SK-MEL-5 (cell line): ENCODE measurements at regions not wholly inside any gene's neighbourhood (a gene's known extent, or its start where the extent isn't known, plus 50 kb on each side); places are given as distances from the start of the nearest gene placed in this dataset.
"Not testable (repeated sequence)": the region's sequence is repeated elsewhere in the genome, so short reads cannot be mapped to it uniquely, and the experiment has no call there.

Source experiments
- DNase-seq: peaks from one replicate; pipeline ENCODE4 v3.0.0-alpha.2; 2016; ENCODE audit warnings: low read depth, low spot score
- in situ Hi-C: cut with HindIII; loops from 2 replicates; pipeline ENCODE4 v1.10.0; 2016; ENCODE audit warnings: low sequenced_read_pairs, high pct_unique_total_duplicates, low pct_unique_long_range_greater_than_20kb

DNA sequence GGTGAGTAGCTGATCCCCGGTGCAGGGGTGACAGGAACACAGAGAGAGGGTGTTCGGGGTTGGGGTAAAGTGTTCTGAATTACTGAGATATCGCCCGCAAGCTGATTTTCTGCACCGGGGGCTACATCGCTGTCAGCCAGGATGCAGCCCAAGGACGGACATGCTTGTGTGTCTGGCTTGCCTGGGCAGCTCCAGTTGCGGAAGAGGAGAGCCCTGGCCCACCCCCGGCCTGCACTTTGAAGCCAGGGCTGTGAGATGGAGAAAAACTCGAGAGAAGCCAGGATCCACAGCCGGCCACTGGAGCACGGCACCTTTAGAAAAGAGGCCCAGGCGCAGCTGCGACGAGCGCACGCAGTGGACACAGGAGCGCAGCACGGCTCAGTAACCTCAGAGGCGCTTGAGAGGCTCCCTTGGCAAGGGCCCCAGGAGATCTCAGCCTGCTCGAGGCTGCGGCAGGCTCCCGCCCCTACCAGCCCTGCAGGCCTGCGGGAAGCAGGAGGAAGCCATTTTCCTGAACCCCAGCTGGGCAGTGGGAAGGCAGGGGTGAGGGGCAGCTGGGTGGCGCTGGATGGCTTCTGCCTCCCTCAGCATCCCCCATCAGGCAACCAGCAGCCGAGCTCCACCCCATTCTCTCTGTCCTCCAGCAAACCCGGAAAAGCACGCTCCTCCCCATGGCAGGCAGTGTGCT lies 59.2 kb downstream of the C9orf50 start:
- in situ Hi-C loops, result no loop called here

DNA sequence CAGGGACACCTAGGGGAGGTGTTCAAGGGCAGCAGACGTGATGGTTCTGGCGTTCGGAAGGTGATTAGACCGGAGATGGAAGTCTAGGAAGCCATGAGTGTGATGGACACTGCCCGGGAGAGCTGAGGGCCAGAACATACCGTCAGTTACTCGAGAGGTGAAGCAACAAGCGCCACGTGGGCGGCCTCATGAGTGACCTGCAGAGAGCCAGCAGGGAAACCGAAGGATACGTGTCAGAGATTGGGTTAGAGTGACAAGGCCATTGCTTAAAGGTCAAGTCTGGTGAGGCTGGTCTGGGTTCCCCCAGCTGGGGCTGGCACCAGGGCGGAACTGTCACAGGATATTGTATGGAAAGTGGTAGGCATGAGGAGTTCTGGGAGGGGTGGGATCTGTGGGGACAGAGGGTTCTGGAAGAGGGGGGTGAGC lies 60.0 kb downstream of the C9orf50 start:
- in situ Hi-C loops, result no loop called here
- no peak for DNase-seq

More for the DNA sequence above, 59.2 kb downstream of the C9orf50 start:
- DNase-seq, result no peak

DNA sequence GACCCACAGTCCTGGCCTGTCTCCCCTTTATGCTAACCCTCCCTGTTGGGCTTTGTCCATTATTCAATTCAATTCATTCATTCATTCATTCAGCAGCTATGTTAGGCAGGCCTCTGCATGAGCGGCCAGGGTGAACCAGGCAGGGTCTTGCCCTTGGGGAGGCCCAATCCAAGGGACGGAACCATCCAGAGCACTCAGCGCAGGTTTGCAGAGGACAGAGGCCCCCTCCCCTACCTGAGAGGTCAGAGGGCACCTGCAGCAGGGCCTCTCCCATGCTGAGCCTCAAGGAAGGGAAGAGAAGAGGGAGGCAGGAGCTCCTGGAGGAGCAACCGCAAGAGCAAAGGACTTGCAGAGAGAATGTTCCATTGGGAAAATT lies 61.4 kb downstream of the C9orf50 start:
- no peak for DNase-seq
- in situ Hi-C loops, result no loop called here

DNA sequence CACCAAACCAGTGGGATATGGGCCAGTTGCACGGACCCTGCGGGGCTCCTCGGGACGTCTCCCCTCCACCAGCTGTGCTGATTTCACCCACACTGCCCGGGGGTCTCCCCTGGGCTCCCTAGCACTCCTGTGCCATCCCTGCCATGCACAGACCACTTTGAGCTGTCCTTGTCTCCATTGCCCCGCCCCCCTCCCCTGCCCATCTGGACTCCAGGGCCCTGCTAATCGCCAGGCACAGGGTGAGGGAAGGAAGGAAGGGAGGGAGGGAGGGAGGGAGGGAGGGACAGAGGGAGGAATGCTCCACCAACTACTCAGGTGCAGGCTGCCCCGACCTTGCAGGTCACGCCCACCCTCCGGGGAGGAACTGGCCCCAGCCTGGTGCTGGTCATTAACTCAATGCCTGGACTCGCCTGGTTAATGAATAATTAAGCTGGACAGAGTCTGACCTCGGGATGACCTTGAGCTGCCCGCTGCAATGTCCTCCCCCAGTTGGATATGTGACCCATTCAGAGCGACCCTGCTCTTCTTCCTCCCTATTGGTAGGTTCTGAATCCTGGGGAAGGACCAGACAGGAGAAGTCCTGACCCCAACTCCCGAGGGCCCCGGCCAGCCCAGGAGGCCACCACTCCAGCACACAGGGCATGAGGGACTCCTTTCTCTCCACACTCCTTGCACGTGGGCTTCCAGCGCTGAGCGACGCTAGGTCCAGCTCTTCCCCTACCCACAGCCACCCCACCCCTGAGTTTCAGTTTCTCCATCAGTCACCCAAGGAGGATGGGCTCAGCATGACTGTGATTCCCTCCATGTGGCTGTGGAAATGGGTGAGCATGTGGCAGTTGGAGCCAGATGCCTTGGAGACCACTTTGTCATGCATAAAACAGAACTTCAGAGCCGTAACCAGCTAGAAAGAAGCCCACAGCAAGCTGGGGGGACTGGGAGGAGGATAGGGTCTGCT lies 62.1 kb downstream of the C9orf50 start:
- in situ Hi-C loops, result no loop called here

DNA sequence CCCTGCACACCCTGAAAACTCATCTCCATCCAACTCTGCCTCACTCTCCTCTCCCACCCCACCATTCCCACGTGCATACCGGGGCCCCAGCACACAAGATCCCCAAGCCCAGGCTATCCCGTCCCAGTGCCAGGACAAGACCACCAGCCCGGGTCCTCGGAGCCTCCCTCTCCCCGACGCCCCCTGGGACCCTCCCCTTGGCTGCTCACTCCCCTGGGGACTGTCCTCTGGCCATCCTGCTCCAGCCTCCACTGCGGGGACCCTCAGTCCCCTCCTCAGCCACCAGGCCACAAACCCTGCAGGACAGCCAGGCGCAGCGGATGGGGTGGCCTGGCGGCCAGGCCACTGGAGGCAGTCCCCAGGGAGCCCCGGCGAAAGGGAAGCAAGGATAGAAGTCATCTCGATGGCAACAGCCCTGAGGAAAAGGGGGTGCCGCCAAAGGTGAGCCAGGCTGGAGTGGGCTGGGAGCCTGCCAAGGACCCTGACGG lies 62.8 kb downstream of the C9orf50 start:
- in situ Hi-C loops, result no loop called here
- DNase-seq, result no peak

More for the DNA sequence above, 62.1 kb downstream of the C9orf50 start:
- DNase-seq, result no peak

DNA sequence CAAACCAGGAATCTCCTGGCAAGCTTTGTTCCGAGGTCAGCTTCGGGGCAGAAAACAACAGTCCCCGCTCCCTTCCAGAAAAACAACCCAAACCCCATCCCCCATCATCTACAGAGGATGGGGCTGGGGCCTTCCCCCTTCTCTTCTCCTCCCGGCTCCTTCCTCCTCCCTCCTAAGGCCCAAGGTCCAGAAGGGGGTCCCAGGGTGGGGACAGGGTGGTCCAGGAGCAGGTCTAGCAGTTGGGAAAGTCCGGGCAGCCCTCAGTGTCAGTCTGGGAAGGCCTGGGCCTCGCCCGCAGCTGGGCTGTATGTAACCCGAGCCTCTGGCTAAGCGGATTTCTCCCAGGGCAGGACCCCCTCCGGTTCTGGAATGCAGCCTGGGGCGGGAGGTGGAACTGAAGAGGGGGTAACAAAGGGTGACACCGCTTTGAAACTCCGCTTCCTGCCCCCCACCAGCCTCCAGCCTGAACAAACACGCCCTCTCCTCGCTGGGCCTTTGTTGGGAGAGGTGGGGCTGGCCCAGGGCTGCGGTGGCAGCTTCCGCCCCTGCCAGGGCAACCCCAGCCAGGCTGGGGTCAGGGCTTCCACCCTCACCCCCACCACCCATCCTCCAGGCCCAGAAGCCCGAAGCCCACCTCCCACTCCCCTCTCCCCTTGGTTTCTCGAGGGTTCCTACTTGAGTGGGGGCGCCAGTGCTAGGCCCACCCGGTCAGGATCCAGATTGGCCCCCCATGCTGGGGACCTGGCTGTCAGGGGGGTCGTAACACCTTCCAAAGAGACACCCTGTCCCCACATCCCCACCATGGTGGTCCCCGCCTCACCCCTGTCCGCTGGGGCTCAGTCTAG lies 63.5 kb downstream of the C9orf50 start:
- in situ Hi-C loops, result no loop called here
- DNase-seq, result no peak

DNA sequence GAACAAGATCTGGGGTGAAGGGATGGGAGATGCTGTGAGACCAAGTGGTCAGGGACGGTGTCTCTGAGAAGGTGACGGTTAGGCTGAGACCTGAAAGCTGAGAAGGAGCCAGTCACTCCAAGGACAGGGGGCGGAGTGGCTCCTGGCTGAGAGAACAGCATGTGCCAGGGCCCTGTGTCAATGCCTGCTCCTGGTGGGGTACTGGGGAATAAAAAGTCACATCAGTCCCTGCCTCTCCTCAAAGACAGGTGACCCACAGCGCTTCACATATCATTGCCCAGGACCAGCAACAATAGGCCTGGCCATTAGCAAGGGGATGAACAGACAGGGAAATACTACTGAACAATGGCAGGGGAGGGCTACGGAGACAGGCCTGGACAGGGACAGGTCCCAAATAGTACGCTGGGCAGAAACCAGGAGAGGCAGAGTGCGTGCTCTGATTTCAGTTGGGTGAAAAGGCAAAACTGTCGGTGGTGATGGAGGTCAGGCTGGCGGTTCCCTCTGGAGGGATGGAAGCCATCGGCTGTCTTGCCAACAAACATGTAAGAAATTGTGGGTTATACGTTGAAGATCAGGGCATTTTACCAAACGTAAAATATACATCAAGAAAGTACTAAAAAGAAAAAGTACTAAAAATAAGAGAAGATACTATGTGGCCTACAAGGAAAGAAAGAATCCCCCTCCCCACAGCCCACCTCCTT lies 64.3 kb downstream of the C9orf50 start:
- DNase-seq, result no peak
- in situ Hi-C loops, result no loop called here

DNA sequence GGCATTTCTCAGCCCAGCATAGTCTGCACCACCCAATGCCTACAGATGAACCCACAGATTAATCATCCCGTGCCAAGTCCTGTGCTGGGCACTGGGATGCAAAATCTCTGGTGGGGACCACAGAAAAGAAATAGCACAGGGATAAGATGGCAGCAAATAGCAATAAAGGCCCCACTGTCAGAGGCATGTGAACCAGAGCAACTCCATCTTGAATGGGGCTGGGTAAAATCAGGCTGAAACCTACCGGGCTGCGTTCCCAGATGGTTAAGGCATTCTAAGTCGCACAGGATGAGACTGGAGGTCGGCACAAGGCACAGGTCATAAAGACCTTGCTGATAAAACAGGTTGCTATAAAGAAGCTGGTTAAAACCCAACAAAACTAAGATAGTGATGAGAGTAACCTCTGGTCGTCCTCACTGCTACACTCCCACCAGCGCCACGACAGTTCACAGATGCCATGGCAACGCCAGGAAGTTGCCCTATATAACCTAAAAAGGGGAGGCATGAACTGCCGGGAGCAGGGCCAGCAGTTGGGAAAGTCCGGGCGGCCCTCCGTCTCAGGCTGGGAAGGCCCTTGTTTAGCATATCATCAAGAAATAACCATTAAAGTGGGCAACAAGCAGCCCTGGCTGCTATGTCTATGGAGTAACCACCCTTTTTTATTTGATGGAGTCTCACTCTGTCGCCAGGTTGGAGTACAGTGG lies 65.2 kb downstream of the C9orf50 start:
- no peak for DNase-seq
- in situ Hi-C loops, result no loop called here

DNA sequence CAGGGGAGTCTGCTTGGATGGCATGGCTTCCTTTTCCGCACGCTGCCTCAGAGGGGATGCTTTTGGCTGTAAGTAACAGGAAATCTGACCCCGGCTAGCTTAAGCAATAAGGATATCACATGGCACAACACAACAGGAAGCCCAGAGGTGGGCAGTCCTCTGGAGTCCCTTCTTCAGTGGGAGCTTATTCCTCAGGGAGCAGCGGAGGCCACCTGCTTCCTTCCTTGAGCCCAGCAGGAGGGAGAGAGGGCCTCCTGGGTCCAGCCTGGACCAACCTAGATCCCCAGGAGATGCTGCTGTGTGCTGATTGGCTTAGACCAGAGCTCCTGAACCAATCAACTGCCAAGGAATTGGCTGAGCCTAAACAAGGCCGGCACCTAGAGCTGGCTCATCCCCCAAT lies 66.3 kb downstream of the C9orf50 start:
- in situ Hi-C loops, result no loop called here
- peak; percentile 26 for DNase-seq

DNA sequence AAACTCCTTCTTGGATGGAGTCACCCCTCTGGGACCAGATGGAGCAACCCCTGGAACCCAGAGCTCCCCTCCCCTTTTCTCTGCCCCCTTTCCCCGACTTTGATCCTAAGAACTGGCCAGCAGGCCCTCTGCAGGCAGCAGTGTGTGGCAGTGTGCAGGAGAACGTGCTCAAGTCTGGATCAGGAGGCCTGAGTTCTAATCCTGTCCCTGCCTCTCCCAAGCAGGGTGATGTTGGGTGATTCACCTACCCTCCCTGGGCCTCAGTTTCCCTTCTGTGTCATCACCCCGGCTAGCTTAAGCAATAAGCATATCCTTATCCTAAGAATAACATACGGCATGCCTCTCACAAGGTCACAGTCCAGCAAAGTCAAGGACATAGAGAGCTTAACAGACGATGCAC lies 67.6 kb downstream of the C9orf50 start:
- DNase-seq, result no peak
- in situ Hi-C loops, result no loop called here

DNA sequence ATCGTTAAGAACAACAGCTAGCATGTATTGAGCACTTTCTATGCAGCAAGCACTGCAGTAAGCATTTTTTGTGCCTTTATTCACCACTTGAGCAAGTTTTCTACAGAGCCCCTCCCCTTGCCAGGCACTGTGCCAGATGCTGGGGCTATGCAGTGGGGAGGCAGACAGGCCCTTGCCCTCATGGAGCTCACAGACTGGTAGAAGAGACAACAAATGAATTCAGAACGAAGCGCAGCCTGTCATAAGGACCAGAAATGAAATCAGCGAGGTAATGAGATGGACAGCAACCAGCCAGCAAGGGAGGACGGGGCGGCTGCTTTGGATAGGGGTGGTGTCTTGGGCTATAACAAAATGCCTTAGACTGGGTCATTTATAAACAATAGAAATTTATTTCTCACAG lies 68.8 kb downstream of the C9orf50 start:
- in situ Hi-C loops, result no loop called here
- DNase-seq, result no peak

DNA sequence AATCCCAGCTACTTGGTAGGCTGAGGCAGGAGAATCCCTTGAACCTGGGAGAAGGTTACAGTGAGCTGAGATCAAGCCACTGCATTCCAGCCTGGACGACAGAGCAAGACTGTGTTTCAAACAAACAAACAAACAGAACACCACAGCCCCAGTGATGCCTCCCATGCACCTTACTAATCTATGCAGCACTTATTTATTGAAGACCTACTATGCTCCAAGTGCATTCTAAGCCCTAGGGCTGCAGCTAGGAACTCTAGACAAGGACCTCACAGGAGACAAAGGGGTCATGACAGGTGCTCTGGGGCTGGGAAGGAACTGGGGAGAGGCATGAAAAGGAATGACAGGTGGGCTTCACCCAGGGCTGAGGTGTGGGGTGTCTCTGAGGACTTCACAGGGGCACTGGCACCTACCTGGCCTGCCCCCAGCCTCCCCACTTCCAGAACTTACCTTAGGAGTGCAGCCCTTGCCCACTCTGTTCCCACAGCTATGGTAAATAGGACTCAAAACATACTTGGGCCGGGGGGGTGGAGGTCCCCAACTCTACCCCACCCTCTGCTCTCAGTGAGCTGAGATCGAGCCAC lies 69.4 kb downstream of the C9orf50 start:
- no peak for DNase-seq
- in situ Hi-C loops, result no loop called here

DNA sequence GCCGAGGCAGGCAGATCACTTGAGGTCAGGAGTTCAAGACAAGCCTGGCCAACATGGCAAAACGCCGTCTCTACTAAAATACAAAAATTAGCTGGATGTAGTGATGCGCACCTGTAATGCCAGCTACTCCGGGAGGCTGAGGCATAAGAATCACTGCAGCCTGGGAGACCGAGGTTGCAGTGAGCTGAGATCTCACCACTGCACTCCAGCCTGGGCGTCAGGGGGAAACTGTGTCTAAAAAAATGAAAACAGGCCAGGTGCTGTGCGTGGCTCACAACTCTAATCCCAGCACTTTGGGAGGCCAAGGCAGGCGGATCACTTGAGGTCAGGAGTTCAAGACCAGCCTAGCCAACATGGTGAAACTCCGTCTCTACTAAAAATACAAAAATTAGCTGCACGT lies 69.9 kb downstream of the C9orf50 start:
- DNase-seq, in situ Hi-C loops: not testable (repeated sequence)

DNA sequence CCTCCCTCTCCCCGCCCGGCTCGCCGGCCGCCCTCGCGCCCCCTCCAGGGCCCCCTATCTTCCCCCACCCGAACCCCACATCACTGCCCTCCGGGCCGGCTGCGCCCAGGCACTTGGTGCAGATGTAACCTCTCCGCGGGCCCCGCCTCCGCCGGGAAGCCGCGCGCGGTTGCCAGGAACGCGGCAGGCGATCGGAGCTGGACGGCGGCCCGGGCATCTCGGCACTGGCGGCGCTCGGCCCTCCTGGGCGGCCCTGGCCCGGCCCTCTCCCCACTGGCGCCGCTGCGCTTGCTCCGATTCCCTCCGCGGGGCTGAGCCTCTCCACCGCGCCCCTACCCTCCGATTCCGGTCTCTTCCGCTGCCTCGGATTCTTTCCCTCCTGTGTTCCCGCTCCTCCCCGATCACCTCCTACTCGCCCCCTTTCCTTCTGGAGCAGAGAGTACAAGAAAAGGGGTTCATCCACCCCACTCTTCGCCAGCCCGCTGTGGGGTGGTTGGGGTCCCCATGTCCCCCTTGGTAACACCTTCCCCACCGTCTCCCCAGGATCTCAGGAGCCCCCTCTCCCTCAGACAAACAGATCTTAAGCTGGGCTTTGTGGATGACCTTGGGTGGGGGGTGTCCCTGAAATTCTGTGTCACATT lies 70.6 kb downstream of the C9orf50 start:
- in situ Hi-C loops, result no loop called here
- no peak for DNase-seq

DNA sequence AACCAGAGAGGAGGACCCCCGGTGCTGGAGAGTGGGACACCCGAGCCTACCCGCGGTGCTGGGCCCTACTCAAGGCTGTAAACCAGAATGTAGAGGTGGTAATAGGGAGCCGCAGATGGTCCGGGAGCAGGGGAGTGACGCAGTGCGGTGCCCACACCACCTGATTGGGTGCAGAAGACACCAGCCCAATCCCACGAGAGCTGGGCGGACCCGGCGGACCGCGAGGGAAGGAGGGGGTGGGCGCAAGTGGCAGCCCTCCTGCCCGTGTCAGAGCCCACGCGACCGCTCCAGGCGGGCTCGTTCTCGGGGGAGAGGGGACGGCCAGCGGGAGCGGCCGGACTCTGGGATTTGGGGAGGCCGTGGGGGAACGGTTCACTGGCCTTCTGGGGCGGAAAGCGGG lies 71.2 kb downstream of the C9orf50 start:
- in situ Hi-C loops, result no loop called here
- DNase-seq, result no peak

DNA sequence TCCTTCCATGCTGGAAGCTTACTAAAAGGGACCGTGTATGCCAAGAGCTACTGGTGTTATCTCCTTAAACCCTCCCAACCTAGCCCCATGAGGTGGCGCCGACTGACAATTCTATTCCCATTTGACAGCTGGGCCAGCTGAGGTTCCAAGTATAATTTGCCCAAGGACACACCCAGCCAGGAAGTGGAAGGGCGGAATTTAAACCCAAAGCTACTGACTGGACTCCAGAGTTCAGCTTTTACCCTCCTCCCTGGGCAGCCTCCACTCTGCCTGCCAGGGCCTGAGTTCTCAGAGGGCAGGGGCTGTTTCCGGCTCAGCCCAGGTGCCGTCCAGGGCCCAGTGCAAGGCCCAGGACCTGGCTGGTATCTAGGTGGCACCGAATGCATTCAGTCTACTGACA lies 71.8 kb downstream of the C9orf50 start:
- in situ Hi-C loops, result no loop called here
- no peak for DNase-seq
